Breast epithelium (tissue), 4 donors: ENCODE measurements at regions not wholly inside any gene's neighbourhood (a gene's known extent, or its start where the extent isn't known, plus 50 kb on each side); places are given as distances from the start of the nearest gene placed in this dataset.
A peak's percentile ranks its signal among the peaks of the same experiment; 100 is the strongest.
"Not testable (repeated sequence)": the region's sequence is repeated elsewhere in the genome, so short reads cannot be mapped to it uniquely, and the experiment has no call there.

Source experiments
- DNase-seq, 2 donors: peaks; one replicate each; pipeline ENCODE4 v3.0.0-alpha.2; 2019; ENCODE audit warnings: low spot score in 2 of 2
- H3K27ac ChIP-seq, 2 donors: fragments of 200-600 bp; sonication (generic) in 1 of 2; one replicate each; pipeline ENCODE4 v1.5.1; 2016 to 2019; ENCODE audit warnings: mild to moderate bottlenecking in 1 of 2
- H3K27me3 ChIP-seq, 2 donors: fragments of 200-600 bp; sonication (generic) in 1 of 2; one replicate each; pipeline versions ENCODE4 v1.5.1 to v1.6.0; 2017 to 2019; ENCODE audit warnings: control low read depth in 1 of 2, mild to moderate bottlenecking in 1 of 2
- H3K36me3 ChIP-seq: fragments of 200-600 bp; one replicate; pipeline ENCODE4 v1.5.1; 2019
- H3K4me1 ChIP-seq, 2 donors: fragments of 200-600 bp; sonication (generic); one replicate each; pipeline ENCODE4 v1.5.1; 2016 to 2019; ENCODE audit warnings: control low read depth in 1 of 2
- H3K4me3 ChIP-seq, 3 donors: fragments of 200-600 bp; sonication (generic); 1 replicate in 2 of 3; 2 replicates in 1 of 3; pipeline ENCODE4 v1.5.1; 2016 to 2019; ENCODE audit warnings: mild to moderate bottlenecking in 3 of 3, moderate library complexity in 2 of 3
- H3K9me3 ChIP-seq, 2 donors: fragments of 200-600 bp; sonication (generic) in 1 of 2; one replicate each; pipeline ENCODE4 v1.5.1; 2016 to 2019; ENCODE audit warnings: control low read depth in 1 of 2
- POLR2A ChIP-seq: fragments of 450-650 bp; IDR thresholded peaks from one replicate; pipeline ENCODE4 v1.6.1; 2016; ENCODE audit warnings: antibody characterized with exemption, mild to moderate bottlenecking, moderate library complexity
- POLR2AphosphoS5 ChIP-seq, 3 donors: sonication (generic); formaldehyde crosslinking; IDR thresholded peaks; one replicate each; pipeline ENCODE4 v1.6.1; 2017; ENCODE audit warnings: antibody characterized with exemption in 3 of 3
- intact Hi-C: fragments of 100-400 bp; cut with DNase I; formaldehyde crosslinking; loops from one replicate; pipeline ENCODE4 v1.15.1; 2023; ENCODE audit warnings: low total_unique reads
- TF ChIP-seq, protein P1 (sequence below), 3 donors: fragments of 450-650 bp; IDR thresholded peaks; one replicate each; pipeline ENCODE4 v1.5.1; 2016 to 2017; ENCODE audit warnings: antibody characterized with exemption in 3 of 3, mild to moderate bottlenecking in 3 of 3, moderate library complexity in 3 of 3

DNA sequence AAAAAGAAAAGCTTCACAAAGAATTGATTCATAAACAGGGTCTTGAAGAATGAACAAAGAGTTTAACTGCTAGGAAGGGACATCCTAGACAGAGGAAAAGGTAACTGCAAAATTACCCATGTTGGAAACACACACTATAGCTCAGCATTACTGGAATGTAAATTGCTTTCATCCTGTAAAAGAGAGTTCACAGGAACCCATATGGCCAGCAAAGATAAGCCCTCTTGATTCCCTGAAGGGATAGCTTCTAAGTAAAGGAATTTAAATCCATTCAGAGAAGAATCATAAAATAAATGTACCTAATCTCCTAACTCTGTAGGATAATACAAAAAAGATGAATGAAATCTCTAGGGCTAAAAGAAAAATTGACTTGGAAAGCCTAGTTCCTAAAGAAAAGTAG lies 107.1 kb upstream of the INTU start:
- H3K36me3 ChIP-seq: no peaks in the 10 kb centered on the region
- no peak overlapping the region for H3K4me3 ChIP-seq
- intact Hi-C loops: no loop called here
- H3K9me3 ChIP-seq: no peaks in the 10 kb centered on the region
- no peak for DNase-seq
- TF ChIP-seq POLR2AphosphoS5 (IDR thresholded peaks at IDR 0.05): no peak
- TF ChIP-seq, protein P1, sequence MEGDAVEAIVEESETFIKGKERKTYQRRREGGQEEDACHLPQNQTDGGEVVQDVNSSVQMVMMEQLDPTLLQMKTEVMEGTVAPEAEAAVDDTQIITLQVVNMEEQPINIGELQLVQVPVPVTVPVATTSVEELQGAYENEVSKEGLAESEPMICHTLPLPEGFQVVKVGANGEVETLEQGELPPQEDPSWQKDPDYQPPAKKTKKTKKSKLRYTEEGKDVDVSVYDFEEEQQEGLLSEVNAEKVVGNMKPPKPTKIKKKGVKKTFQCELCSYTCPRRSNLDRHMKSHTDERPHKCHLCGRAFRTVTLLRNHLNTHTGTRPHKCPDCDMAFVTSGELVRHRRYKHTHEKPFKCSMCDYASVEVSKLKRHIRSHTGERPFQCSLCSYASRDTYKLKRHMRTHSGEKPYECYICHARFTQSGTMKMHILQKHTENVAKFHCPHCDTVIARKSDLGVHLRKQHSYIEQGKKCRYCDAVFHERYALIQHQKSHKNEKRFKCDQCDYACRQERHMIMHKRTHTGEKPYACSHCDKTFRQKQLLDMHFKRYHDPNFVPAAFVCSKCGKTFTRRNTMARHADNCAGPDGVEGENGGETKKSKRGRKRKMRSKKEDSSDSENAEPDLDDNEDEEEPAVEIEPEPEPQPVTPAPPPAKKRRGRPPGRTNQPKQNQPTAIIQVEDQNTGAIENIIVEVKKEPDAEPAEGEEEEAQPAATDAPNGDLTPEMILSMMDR (IDR thresholded peaks at IDR 0.05): no peak
- no peak for TF ChIP-seq POLR2A
- no peaks in the 10 kb centered on the region for H3K4me1 ChIP-seq
- H3K27ac ChIP-seq: no peak overlapping the region
- H3K27me3 ChIP-seq: no peaks in the 10 kb centered on the region

DNA sequence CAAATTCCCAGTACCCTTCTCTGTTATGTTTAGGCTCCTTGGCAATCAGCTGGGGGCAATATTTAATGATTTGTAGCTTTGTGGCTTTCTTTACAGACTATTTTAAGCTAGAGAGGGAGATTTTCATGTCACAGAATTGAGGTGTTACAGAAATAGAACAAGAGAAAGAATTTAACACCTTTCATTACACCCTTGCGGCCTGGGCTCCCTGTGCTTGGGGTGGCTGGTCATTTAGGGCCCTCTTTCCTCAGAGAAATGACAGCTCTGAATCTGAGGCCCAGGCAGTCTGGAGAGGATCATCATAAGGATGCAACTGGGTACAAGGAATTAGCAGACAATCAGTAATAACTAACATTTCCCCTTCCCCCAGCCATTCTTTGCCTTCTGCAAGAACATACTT lies 104.5 kb upstream of the INTU start:
- Histone ChIP-seq H3K27ac (no peak overlapping the region), H3K9me3 (no peaks in the 10 kb centered on the region), H3K4me3 (no peak overlapping the region), H3K27me3 (no peaks in the 10 kb centered on the region), H3K4me1 (no peaks in the 10 kb centered on the region), H3K36me3 (no peaks in the 10 kb centered on the region)
- TF ChIP-seq POLR2A (no peak), POLR2AphosphoS5 (IDR thresholded peaks at IDR 0.05) (no peak)
- TF ChIP-seq, protein P1 (IDR thresholded peaks at IDR 0.05): no peak
- DNase-seq: no peak
- intact Hi-C loops: no loop called here

DNA sequence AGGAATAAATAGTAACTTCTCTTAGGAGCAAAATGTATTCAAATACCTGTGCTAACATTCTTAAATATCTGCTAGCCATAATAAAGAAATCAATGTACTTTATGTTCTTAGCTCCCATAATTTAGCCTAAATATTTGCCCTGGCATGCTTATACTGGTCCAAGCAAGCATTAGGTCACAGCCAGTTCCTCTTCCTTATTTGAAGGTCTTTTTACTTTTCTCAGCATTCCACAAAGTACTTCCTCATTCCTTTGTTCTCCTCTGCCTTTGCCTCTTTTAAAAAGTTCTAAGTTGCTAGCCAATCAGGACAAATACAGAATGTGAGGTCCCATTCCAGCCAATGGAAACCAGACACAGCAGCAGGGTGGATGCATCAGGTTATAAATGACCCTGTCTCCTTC lies 102.9 kb upstream of the INTU start:
- H3K4me3 ChIP-seq, H3K4me1 ChIP-seq, intact Hi-C loops, H3K27me3 ChIP-seq, H3K27ac ChIP-seq, H3K9me3 ChIP-seq, DNase-seq, H3K36me3 ChIP-seq: not testable (repeated sequence)

DNA sequence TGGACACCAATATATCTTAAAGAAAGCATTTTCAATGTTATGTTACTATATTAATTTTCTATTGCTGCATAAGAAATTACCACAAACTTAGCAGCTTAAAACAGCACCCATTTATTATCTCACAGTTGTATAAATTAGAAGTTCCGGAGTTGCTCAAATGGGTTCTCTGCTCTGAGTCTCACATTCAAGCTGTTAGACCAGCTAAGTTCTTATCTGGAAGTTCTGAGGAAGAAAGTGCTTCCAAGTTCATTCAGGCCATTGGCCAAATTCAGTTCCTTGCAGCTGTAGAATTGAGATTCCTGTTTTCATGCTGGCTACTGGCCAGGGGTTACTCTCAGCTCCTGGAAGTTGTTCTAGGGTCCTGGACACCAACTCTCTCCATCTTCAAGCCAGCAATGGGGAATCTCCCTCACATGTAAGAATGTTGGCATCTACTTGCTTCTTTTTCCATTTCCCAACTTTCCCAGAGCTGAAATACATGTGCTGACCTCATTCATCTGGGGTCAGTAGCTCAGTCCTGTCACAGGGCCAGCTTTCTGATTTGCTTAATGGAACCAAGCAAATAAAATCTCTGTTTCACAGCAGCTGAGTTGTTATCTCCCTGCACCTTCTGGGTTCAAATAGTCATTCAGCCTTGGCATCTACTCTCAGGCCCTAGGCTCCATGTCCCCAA lies 99.6 kb upstream of the INTU start:
- TF ChIP-seq POLR2AphosphoS5 (IDR thresholded peaks at IDR 0.05) (peak in 2 of 3 donors; percentile 43 to 82), POLR2A (no peak)
- TF ChIP-seq, protein P1 (IDR thresholded peaks at IDR 0.05): no peak
- H3K4me3 ChIP-seq: no peak overlapping the region
- H3K27ac ChIP-seq: no peak overlapping the region
- no peaks in the 10 kb centered on the region for H3K36me3 ChIP-seq
- DNase-seq: peak in 1 of 2 donors; percentile 32
- no peaks in the 10 kb centered on the region for H3K27me3 ChIP-seq
- intact Hi-C loops: no loop called here
- H3K9me3 ChIP-seq: no peaks in the 10 kb centered on the region
- no peaks in the 10 kb centered on the region for H3K4me1 ChIP-seq

DNA sequence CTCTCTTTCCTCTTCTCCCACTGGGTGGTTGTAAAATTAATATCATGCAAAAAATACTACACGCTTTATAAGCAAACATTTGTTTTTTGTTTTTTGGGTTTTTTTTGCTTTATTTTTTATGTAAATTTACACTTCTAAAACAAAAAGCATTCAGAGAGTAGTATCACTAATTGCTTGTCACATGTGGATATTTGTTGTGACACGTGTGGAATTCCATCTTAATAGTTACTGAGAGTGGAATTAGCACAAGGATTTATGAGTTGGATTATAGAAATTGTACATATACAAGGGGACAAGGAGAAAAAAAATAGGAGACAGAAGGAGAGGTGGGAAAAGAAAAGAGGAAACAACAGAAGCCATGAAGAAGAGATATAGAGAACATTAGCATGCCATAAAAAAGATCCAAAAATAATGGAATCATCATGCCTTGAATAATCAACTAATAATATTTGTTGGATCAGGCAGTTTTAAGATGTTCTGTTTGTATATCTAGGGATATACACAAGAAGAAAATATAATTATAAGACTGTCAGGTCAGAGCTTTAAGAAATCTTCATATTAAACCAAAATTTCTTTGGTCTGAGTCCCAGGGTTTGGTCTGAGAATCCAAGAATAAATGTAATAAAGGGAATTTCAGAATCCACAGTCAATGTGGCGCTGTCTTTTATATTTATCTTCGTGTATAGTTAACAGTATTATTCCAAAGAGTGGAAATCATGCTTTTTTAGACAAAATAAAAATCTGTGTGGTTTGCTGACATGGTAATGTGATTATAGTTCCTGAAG lies 98.5 kb upstream of the INTU start:
- TF ChIP-seq, protein P1 (IDR thresholded peaks at IDR 0.05): no peak
- no peak for TF ChIP-seq POLR2A
- TF ChIP-seq POLR2AphosphoS5 (IDR thresholded peaks at IDR 0.05): no peak
- Histone ChIP-seq H3K27ac (no peak overlapping the region), H3K36me3 (no peaks in the 10 kb centered on the region), H3K9me3 (no peaks in the 10 kb centered on the region), H3K27me3 (no peaks in the 10 kb centered on the region), H3K4me1 (no peaks in the 10 kb centered on the region), H3K4me3 (no peak overlapping the region)
- no peak for DNase-seq
- intact Hi-C loops: no loop called here
